DND-41 (cell line): ENCODE measurements at regions not wholly inside any gene's neighbourhood (a gene's known extent, or its start where the extent isn't known, plus 50 kb on each side); places are given as distances from the start of the nearest gene placed in this dataset.

Experiments used
- ATAC-seq: fragments of 200-7000 bp; cut with Tn5 transposase; 3 replicates; pipeline ENCODE4 v1.9.1; 2021; ENCODE audit warnings: low read depth; ENCODE audit not compliant: insufficient read depth
- DNase-seq: peaks from one replicate; pipeline ENCODE4 v3.0.0-alpha.2; 2020
- H2AFZ ChIP-seq: 2 replicates; pipeline ENCODE4 v1.6.0; 2012; ENCODE audit warnings: low read depth, low read length
- H3K27ac ChIP-seq: 2 replicates; pipeline ENCODE4 v1.5.1; 2012; ENCODE audit warnings: low read length, inconsistent platforms
- H3K27me3 ChIP-seq: fragments of 200-600 bp; sonication (generic); 2 replicates; pipeline ENCODE4 v1.6.0; 2012; ENCODE audit warnings: low read length, mild to moderate bottlenecking, inconsistent platforms; ENCODE audit not compliant: insufficient read depth, poor library complexity
- H3K36me3 ChIP-seq: 2 replicates; pipeline ENCODE4 v1.5.1; 2012; ENCODE audit warnings: low read length, inconsistent platforms; ENCODE audit not compliant: insufficient read depth
- H3K4me1 ChIP-seq: 2 replicates; pipeline ENCODE4 v1.5.1; 2012; ENCODE audit warnings: mild to moderate bottlenecking, low read length; ENCODE audit not compliant: insufficient read depth
- H3K4me2 ChIP-seq: 2 replicates; pipeline ENCODE4 v1.6.0; 2012; ENCODE audit warnings: mild to moderate bottlenecking, moderate library complexity, low read length, inconsistent platforms; ENCODE audit not compliant: insufficient read depth
- H3K4me3 ChIP-seq, 2 experiments: fragments of 200-600 bp in 1 of 2; shearing (Covaris generic) in 1 of 2; 2 replicates each; pipeline ENCODE4 v1.5.1; 2012 to 2016; ENCODE audit warnings: inconsistent platforms in 2 of 2, low read length in 2 of 2, mild to moderate bottlenecking in 2 of 2, low read depth in 1 of 2, moderate library complexity in 1 of 2
- H3K79me2 ChIP-seq: 2 replicates; pipeline ENCODE4 v1.6.0; 2012; ENCODE audit warnings: low read length, inconsistent platforms; ENCODE audit not compliant: insufficient read depth
- H3K9ac ChIP-seq: 2 replicates; pipeline ENCODE4 v1.6.0; 2012; ENCODE audit warnings: low read depth, mild to moderate bottlenecking, inconsistent platforms, low read length, moderate library complexity
- H3K9me3 ChIP-seq: 2 replicates; pipeline ENCODE4 v1.5.1; 2012; ENCODE audit warnings: low read length, moderate library complexity, mild to moderate bottlenecking, inconsistent platforms; ENCODE audit not compliant: insufficient read depth, severe bottlenecking
- H4K20me1 ChIP-seq: 2 replicates; pipeline ENCODE4 v1.6.0; 2012; ENCODE audit warnings: low read length; ENCODE audit not compliant: insufficient read depth
- EZH2 ChIP-seq: IDR thresholded peaks from 3 replicates; pipeline ENCODE4 v1.6.1; 2012; ENCODE audit warnings: borderline replicate concordance, low read depth, mild to moderate bottlenecking, moderate library complexity, low read length, inconsistent platforms; ENCODE audit not compliant: severe bottlenecking
- TF ChIP-seq, protein P1 (sequence below): IDR thresholded peaks from 2 replicates; pipeline ENCODE4 v1.5.1; 2012; ENCODE audit warnings: borderline replicate concordance, low read length, moderate library complexity, mild to moderate bottlenecking; ENCODE audit not compliant: poor library complexity, severe bottlenecking; ENCODE audit errors: extremely low read depth

DNA sequence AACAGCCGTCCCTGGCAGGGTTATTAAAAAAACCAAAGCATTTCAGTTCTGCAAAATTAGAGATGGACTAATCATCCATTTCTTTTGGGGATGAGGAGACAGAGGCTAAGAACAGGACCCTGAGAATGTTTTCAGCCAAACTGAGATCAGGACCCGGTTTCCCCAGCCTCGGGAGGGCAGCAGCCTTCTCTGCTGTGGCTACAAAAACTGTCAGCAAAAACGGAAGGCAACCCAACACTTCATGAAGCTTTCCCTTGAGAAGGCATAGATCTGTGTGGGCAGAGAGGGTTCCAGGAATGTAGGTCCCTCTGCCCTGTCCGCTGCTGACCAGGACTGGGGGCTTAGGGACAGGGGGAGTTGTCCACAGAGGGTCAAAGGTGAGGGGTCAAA is 313.5 kb downstream of the TCERG1L start:
- Histone ChIP-seq H4K20me1 (no peaks in the 10 kb centered on the region), H3K4me3 (no peak overlapping the region), H3K9ac (no peak overlapping the region), H3K36me3 (no peaks in the 10 kb centered on the region), H3K79me2 (no peaks in the 10 kb centered on the region), H3K27me3 (no peaks in the 10 kb centered on the region), H2AFZ (no peak overlapping the region), H3K9me3 (no peaks in the 10 kb centered on the region), H3K4me1 (no peaks in the 10 kb centered on the region), H3K4me2 (no peak overlapping the region), H3K27ac (no peak overlapping the region)
- DNase-seq: no peak
- no peak for ATAC-seq
- TF ChIP-seq EZH2: no peak
- TF ChIP-seq, protein P1, sequence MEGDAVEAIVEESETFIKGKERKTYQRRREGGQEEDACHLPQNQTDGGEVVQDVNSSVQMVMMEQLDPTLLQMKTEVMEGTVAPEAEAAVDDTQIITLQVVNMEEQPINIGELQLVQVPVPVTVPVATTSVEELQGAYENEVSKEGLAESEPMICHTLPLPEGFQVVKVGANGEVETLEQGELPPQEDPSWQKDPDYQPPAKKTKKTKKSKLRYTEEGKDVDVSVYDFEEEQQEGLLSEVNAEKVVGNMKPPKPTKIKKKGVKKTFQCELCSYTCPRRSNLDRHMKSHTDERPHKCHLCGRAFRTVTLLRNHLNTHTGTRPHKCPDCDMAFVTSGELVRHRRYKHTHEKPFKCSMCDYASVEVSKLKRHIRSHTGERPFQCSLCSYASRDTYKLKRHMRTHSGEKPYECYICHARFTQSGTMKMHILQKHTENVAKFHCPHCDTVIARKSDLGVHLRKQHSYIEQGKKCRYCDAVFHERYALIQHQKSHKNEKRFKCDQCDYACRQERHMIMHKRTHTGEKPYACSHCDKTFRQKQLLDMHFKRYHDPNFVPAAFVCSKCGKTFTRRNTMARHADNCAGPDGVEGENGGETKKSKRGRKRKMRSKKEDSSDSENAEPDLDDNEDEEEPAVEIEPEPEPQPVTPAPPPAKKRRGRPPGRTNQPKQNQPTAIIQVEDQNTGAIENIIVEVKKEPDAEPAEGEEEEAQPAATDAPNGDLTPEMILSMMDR: no peak

GRCh38 chr10:130998642-130999041 is 312.9 kb downstream of the TCERG1L start:
- Histone ChIP-seq H3K36me3 (no peaks in the 10 kb centered on the region), H3K4me2 (no peak overlapping the region)
- TF ChIP-seq, protein P1: no peak
- TF ChIP-seq EZH2: no peak

DNA sequence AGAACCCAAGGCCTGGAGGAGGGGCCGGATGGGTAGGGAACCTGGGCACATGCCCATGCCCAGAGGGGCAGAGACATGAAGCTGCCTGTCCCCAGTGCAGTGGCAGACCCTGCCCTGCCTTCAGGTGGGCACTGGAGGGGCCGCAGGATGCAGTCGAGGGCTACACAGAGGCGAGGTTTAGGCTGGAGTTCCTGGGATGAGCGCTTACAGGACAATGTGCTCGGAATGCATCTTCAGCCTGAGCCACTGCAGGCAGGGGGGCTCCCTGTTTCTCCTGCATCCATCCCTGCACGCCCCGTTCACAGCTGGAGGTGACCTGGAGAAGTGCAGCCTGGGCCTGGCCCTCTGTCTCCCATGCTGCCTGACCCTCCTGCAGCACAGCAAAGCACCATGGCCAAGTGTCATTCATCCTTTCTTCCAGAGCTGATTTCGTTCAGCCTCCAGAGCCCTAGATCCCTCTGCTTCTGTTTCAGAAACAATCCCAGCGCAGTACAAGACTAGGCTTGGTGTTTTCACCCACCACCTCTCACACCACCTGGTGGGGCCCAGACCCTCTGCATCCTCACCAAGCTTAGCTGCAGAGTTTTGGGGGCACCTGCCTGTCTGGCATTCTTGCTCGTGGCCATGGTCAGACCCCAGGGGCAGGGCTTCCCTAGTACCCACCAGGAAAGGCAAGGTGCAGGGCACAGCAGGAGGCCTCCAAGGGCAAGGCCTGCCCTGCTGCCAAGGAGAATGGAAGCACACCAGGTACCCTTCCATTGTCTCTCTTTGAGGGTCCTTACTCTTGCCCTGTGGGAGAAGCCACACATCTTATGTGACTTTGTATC is 311.9 kb downstream of the TCERG1L start:
- ATAC-seq: no peak
- no peaks in the 10 kb centered on the region for H3K9me3 ChIP-seq
- H3K4me1 ChIP-seq: no peaks in the 10 kb centered on the region
- H3K27me3 ChIP-seq: no peaks in the 10 kb centered on the region
- H3K9ac ChIP-seq: no peak overlapping the region
- TF ChIP-seq EZH2: no peak
- DNase-seq: no peak
- H3K4me3 ChIP-seq: no peak overlapping the region
- no peaks in the 10 kb centered on the region for H4K20me1 ChIP-seq
- no peak overlapping the region for H3K27ac ChIP-seq
- no peak overlapping the region for H3K4me2 ChIP-seq
- no peaks in the 10 kb centered on the region for H3K36me3 ChIP-seq
- no peak overlapping the region for H2AFZ ChIP-seq
- H3K79me2 ChIP-seq: no peaks in the 10 kb centered on the region

More at GRCh38 chr10:130998642-130999041, 312.9 kb downstream of the TCERG1L start:
- no peaks in the 10 kb centered on the region for H3K27me3 ChIP-seq
- H2AFZ ChIP-seq: no peak overlapping the region
- no peak overlapping the region for H3K9ac ChIP-seq
- no peaks in the 10 kb centered on the region for H4K20me1 ChIP-seq
- ATAC-seq: no peak
- H3K9me3 ChIP-seq: no peaks in the 10 kb centered on the region
- no peak for DNase-seq
- H3K27ac ChIP-seq: no peak overlapping the region
- no peaks in the 10 kb centered on the region for H3K4me1 ChIP-seq
- H3K79me2 ChIP-seq: no peaks in the 10 kb centered on the region
- H3K4me3 ChIP-seq: no peak overlapping the region

DNA sequence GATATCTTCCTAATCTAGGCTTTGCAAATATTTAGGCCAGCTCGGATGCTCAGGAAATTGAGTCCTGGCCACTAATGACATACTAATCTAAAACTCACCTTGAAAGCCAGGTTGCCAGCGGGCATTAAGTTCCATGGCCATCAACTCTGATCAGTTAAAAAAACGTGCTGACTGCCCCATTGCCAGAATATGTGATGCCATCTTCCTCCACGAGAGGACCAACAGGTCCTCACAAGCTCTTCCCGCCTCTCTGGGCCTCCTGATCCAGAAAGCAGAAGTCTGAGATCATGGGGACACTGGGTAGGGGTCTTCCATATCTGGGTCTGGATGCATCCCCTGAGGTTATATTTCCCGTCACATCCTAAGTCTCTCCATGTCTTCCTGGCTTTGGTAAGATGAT is 311.3 kb downstream of the TCERG1L start:
- Histone ChIP-seq H4K20me1 (no peaks in the 10 kb centered on the region), H3K9me3 (no peaks in the 10 kb centered on the region), H3K4me1 (no peaks in the 10 kb centered on the region), H3K27me3 (no peaks in the 10 kb centered on the region), H3K27ac (no peak overlapping the region), H3K9ac (no peak overlapping the region), H3K4me3 (no peak overlapping the region), H2AFZ (no peak overlapping the region), H3K4me2 (no peak overlapping the region), H3K79me2 (no peaks in the 10 kb centered on the region), H3K36me3 (no peaks in the 10 kb centered on the region)
- TF ChIP-seq EZH2: no peak
- TF ChIP-seq, protein P1: no peak
- DNase-seq: no peak
- ATAC-seq: no peak
